GM18951 (cell line): ENCODE measurements at regions not wholly inside any gene's neighbourhood (a gene's known extent, or its start where the extent isn't known, plus 50 kb on each side); places are given as distances from the start of the nearest gene placed in this dataset.

Experiments used
- POLR2A ChIP-seq: IDR thresholded peaks from 4 replicates; pipeline ENCODE4 v1.6.1; 2011; ENCODE audit warnings: mild to moderate bottlenecking; ENCODE audit not compliant: insufficient read length, insufficient read depth; ENCODE audit errors: extremely low read depth
- in situ Hi-C: fragments of 300-500 bp; cut with MboI; formaldehyde crosslinking; loops from one replicate; pipeline ENCODE4 v1.12.0; 2022; ENCODE audit warnings: low sequenced_read_pairs, mixed read lengths, inconsistent platforms; ENCODE audit not compliant: unreplicated experiment

GRCh38 chr15:39486621-39487457 is 94.0 kb upstream of the THBS1 start:
- in situ Hi-C loops = no loop called here
- no peak for TF ChIP-seq POLR2A

GRCh38 chr15:39487458-39487735 is 93.5 kb upstream of the THBS1 start:
- in situ Hi-C loops = no loop called here
- no peak for TF ChIP-seq POLR2A

GRCh38 chr15:39488516-39488915 is 92.4 kb upstream of the THBS1 start:
- TF ChIP-seq POLR2A = no peak
- in situ Hi-C loops = no loop called here

GRCh38 chr15:39488961-39489360 is 91.9 kb upstream of the THBS1 start:
- in situ Hi-C loops = no loop called here
- TF ChIP-seq POLR2A = no peak

- in situ Hi-C loops = no loop called here
- TF ChIP-seq POLR2A = no peak
These were observed 89.6 kb upstream of the THBS1 start for GRCh38 chr15:39491115-39491885.

GRCh38 chr15:39491886-39492490 is 88.9 kb upstream of the THBS1 start:
- in situ Hi-C loops = no loop called here
- TF ChIP-seq POLR2A = no peak

GRCh38 chr15:39493424-39494067 is 87.3 kb upstream of the THBS1 start:
- in situ Hi-C loops = no loop called here
- TF ChIP-seq POLR2A = no peak

GRCh38 chr15:39494462-39494861 is 86.4 kb upstream of the THBS1 start:
- TF ChIP-seq POLR2A = no peak
- in situ Hi-C loops = no loop called here

- in situ Hi-C loops = no loop called here
- TF ChIP-seq POLR2A = no peak
These were observed 84.7 kb upstream of the THBS1 start for GRCh38 chr15:39495871-39496840.

- TF ChIP-seq POLR2A = no peak
- in situ Hi-C loops = no loop called here
These were observed 83.7 kb upstream of the THBS1 start for GRCh38 chr15:39497016-39497758.

- in situ Hi-C loops = no loop called here
- TF ChIP-seq POLR2A = no peak
These were observed 82.9 kb upstream of the THBS1 start for GRCh38 chr15:39497759-39498565.
